ENCODE measurements at regions not wholly inside any gene's neighbourhood (a gene's known extent, or its start where the extent isn't known, plus 50 kb on each side); places are given as distances from the start of the nearest gene placed in this dataset.

DNA sequence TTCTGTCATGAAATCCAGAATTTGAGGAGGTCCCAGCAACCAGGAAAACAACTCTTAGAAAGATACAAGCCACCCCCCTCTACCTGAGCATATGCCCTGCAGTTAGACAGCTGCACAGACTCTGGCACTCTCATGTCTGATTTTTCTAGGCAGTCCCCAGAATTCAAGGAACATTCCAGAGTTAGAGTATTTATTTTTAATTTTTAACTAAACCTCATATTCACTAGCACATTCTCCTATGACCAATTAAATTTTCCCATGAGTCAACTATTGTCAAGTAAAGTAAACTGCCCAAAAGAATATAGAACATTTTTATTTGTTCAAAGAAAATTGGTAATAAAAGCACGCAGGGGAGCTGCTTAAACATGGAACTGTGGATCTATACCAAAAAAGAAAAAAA is 490.5 kb upstream of the SEMA6A start:
- in situ Hi-C loops (cut with HindIII; ENCODE audit: low sequenced_read_pairs) = no loop called here

DNA sequence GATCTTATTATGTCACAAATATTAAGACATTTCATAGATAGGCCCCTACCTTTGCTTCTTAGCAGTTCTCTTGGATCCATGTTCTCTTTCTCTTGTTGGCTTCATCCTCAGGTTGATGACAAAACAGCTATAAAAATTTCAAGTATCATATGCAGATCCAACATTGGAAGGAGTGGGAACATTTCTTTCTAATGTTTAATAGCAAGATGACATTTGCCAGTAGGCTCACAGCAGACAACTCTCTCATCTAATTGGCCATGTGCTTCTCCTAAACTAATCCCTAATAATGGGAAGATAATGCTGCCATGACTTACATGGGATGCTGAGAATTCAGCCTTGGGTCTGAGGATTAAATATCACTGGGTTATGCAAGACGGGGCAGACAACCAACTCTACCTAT is 485.5 kb upstream of the SEMA6A start:
- in situ Hi-C loops (cut with HindIII; ENCODE audit: low sequenced_read_pairs) = no loop called here

DNA sequence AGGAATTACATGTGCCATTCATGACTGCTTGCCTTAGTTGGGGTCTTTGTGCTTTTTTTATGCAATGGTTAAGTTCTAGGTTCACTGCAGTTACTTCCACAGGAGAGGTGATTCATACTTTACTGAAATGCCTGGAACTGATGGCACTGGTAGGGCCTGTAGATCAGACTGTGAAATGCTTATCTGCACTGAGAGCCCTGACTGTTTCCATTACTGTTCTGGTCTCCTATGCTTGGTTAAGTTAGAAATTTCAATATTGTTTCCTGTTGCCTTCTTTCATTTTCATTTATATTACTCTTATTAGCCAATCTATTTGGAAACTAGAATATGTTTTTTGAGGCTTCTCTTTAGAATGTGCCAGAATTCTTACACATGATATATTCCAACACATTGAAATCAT is 484.1 kb upstream of the SEMA6A start:
- in situ Hi-C loops (cut with HindIII; ENCODE audit: low sequenced_read_pairs) = no loop called here

DNA sequence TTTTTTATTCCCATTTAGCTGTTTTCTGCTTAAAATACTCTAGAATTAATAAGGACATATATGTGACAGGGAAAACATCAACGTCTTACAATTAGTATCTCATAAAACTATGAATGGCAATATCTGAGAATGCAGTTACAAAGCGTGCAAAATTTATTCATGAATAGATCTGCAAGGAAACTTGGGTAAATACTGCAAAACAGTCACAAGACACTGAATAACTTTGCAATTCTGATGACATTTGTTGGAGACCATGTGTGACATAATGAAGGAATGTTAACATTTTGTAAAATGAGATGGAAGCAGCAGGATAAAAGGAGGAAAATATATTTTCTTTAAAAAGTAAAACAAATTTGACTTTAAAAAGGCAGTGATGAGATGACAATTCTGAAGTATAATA is 480.9 kb upstream of the SEMA6A start:
- in situ Hi-C loops (cut with HindIII; ENCODE audit: low sequenced_read_pairs) = no loop called here

DNA sequence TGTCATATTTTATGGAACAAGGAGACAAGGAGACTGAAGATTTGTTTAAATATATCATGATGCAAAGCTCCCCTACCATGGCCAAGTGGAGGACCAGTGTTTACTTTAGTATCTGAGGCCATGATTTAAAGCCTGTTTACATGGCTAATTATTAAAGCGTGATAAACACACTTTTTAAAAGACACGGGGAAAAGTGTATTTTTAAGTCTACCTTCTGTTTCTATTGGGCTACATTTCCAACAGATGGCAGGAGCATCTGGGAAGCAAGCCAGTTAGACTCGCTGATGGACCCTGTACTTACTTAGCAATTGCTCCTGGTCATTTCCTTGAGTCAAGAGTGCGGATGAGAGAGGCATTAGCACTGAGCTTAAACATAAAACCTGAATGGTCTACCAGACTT is 480.3 kb upstream of the SEMA6A start:
- in situ Hi-C loops (cut with HindIII; ENCODE audit: low sequenced_read_pairs) = no loop called here

DNA sequence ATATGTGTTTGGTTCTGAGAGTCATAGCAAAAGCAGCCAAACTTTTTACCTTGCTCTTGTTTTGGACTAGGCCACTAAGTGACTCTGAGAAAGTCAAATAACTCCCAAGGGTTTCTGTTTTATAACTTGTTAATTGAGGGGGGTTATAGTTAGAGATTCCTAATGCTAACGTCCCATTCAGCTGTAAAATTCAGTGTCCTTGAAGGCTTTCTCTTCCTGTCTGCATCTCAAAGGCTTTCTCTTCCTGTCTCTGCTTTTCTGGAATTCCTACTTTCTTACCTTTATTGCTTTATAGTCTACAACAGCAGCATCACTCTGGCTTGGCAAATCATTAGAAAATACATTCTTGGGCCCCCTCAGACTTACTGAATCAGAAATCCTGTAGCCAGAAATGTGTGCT is 479.5 kb upstream of the SEMA6A start:
- in situ Hi-C loops (cut with HindIII; ENCODE audit: low sequenced_read_pairs) = no loop called here

DNA sequence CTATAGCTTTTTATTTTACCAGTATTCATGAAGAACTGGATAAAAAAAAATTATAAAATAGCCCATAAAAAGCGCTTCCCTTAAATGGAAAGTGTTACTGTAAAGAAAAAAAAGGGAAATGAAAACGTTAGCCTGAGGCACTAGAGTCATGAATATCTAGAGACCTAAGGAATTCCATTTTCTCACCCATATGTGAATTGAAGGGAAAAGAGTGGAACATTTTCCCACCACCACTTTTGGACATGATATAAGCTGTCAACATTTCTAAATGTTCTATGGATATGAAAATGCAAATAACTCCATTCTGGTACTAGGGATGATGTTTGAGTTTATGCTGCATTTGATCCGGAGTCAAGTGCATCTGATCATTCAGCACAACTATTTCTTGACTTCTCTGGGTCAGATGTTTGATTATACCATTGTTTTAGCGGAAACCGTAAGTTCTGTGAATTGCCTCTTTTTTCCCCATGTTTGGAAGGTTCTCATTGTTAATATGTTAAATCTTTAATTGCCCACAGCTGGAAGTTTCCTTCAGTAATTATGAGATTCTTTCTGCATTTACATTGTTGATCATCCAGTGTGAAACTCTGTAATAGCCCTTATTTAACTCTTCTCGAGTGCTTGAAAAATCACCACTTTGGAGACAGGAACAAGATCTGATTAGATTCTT is 467.4 kb upstream of the SEMA6A start:
- in situ Hi-C loops (cut with HindIII; ENCODE audit: low sequenced_read_pairs) = no loop called here

DNA sequence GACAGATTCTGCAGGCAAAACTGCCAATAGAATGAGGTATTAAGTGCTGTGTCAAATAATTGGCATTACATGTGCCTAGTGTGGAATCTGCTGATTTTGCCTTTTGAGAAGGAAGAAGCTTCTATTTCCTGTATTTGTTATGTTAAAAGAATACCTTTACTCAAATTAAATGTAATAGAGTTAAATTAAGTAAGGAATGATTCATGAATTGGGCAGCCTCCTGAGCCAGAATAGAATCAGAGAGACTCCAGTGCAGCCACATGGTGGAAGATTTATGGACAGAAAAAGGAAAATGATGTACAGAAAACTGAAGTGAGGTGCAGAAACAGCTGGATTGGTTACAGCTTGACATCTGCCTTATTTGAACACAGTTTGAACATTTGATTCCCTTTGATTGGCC is 464.4 kb upstream of the SEMA6A start:
- in situ Hi-C loops (cut with HindIII; ENCODE audit: low sequenced_read_pairs) = no loop called here

DNA sequence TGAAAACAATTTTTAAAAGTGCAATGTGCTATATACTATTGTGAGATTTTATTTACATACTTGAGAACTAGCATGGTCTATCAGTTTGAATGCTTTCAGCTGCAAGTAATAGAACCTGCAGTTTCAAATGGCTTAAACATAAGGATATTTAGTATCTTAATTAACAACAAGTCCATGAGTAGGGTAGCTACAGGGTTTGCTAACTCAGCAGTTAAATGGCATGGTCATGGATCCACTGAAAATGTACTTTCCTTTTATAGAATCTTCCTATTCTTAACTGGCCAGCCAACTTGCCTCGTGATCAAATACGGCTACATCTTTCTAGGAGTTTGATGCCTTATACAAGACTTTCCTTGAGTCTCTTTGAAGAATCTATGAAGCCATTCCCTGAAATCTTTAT is 452.8 kb upstream of the SEMA6A start:
- in situ Hi-C loops (cut with HindIII; ENCODE audit: low sequenced_read_pairs) = no loop called here

DNA sequence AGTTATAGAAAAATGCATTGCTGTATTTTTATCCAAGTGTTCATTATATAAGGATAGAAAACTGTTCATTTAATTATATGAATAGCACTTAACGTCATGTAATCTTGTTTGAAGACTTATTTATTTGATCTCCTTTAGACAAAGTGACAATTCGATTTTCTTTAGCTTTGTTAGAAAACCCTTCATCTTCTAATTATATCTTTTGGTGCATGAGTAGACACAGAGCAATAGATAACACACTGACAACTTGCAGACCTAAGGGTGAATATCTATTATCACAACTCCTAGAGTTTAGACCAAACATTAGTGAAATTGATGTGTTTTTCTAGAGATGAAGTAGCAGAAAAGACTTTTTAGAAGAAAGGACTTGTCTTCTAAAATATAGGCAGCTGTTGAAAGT is 446.4 kb upstream of the SEMA6A start:
- in situ Hi-C loops (cut with HindIII; ENCODE audit: low sequenced_read_pairs) = no loop called here

DNA sequence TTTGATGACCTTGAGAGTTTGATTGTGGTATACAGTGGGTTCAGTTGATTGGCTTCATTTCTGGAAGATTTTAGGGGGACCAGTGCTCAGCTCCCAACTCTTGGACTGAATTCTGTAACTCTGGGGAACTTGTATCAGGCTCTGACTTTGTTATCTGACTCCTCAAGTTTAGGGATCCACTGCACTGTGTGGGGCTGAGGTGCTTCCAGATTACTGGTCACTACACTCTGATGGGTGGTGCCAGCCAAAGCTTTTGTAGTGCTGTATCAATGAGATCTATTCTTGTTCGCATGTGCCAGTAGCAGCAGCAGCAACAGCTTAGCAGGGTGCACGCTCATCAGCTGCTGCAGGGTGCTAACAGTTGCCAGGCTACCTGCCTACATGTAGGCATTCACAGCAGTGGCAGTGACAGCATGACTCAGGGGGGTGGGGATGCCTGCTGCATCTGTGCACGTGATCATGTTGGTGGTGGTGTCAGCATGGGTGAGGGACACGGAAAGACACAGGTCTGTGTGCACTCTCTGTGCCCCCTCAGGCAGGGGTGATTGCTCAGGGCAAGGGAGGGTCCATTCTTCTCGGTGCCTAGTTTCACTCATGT is 438.8 kb upstream of the SEMA6A start:
- in situ Hi-C loops (cut with HindIII; ENCODE audit: low sequenced_read_pairs) = no loop called here

DNA sequence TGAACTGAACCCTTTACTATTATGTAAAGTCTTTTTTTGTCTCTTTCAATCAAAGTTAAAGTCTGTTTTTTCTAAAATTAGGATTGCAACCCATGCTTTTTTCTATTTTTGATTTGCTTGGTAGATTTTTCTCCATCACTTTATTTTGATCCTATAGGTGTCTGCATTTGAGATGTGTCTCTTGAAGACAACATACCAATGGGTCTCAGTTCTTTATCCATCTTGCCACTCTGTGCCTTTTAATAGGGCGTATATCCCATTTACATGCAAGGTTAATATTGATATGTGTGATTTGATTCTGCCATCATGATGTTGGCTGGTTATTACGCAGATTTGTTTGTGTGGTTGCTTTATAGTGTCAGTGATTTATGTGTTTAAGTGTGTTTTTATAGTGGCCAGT is 436.0 kb upstream of the SEMA6A start:
- in situ Hi-C loops (cut with HindIII; ENCODE audit: low sequenced_read_pairs) = no loop called here

DNA sequence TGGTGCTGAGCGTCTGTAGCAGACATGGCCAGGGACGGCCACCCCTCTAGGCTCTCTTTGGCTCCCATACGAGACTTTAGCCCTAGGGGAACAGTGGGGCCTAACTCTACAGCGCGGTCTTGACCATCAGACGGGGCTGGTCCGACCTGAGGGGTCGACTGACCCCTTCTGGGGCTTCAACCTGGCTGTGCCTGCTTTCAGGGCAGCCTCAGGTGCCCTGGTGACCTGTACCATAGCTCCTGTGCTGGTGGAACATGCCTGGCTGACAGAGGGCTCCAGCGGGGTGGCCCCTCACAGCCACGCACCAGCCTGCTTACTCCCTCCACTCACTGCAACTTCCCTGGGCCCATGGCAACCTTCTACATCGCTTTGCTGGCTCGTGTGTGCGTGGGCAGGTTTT is 423.4 kb upstream of the SEMA6A start:
- in situ Hi-C loops (cut with HindIII; ENCODE audit: low sequenced_read_pairs) = no loop called here

DNA sequence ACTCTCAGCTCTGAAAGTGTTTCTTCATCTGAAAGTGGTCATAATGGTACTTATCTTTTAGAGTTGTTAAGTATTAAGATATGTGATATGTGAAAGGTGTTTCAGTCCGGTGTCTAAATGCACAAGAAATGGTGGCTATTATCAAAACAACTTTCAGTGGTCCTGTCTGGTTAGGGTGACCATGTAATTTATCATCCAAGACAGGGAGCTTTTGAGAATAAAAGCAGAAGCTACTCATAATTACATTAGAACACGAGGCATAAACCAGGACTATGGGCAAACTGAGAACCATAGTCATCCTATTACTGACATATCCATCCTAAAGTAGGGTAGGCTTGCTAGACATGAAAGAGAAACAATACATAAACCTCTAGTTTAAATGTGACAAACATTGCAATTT is 418.1 kb upstream of the SEMA6A start:
- in situ Hi-C loops (cut with HindIII; ENCODE audit: low sequenced_read_pairs) = no loop called here

DNA sequence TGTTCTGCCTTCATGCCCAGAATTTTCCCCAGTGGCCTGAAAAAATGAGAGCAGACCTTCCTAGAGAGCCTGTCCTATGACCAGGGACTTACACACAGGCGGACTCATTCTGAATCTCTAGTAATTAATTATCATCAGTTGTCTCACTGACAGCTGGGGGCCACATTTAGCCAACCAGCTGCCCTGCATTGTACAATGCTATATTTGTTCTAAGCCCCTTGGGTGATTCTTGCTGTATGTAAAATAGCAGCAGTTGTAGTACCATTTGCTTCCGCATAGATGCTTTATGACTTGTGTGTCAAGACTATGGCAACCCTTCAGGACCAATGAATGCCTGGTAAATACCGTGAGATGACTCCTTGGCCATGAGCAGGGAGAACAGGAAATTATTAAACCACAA is 415.4 kb upstream of the SEMA6A start:
- in situ Hi-C loops (cut with HindIII; ENCODE audit: low sequenced_read_pairs) = no loop called here

DNA sequence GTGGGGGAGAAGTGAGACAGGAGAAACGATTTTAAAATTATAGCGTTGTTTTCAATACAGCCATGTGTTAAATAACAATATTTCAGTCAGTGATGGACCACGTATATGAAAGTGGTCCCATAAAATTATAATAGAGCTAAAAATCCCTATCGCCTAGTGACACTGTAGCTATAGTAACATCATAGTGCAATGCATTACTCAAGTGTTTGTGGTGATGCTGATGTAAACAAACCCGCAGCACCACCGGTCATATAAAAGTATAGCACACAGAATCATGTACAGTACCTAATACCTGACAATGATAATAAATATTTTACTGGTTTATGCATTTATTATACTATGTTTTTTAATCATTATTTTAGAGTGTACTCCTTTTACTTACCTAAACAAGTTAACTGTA is 407.4 kb upstream of the SEMA6A start:
- in situ Hi-C loops (cut with HindIII; ENCODE audit: low sequenced_read_pairs) = no loop called here

DNA sequence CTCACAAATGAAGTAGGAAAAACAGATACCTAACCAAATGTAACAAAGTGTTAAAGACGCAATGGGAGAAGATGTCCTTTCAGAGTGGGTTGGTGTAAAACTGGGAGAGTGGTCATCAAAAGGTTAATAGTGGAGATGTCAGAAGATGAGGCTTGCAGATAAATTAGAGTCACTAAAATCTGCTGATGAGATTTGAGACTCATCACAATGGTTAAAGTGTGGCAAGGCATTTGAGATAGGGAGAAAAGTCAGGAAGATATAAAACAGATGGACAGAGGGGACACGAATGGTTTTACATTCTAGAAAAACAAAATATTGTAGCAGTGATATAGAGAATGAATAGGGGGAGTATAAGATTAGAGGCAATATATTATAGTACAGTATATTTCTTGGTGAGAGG is 406.0 kb upstream of the SEMA6A start:
- in situ Hi-C loops (cut with HindIII; ENCODE audit: low sequenced_read_pairs) = no loop called here

DNA sequence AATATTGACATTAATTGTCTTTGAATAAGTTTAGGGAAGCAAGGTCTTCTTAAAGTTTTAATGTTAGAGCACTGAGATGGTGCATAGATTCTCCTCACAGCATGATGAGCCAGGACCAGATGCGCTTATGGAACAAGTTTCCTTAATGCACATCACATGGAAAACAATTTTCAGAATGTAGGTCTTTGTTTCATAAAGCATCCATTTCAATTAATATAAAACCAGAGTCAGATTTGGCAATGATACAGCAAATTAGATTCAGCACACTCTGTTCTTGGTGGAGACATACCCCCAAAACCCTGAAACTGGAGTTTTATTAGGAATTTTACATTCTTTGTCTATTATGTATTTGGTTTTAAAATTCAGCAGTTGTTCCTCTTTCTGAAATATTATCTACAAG is 402.1 kb upstream of the SEMA6A start:
- in situ Hi-C loops (cut with HindIII; ENCODE audit: low sequenced_read_pairs) = no loop called here

DNA sequence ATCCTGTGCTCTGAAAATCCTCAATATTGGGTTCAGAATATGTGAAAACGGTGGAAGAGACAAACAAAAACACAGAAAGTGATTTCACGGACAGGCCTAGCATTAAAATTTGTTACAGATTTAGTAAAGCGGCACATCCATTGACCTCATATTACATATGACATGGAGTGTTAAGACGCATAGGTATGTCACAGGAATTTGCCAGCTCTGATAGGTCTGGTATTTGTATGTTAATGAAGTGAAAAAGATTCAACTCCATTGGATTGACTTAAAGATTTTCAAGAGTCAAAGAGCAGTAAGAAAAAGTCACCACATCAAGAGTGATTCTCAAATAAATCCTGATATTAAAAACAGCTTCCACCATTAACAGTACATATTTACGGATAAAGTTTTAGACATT is 396.5 kb upstream of the SEMA6A start:
- in situ Hi-C loops (cut with HindIII; ENCODE audit: low sequenced_read_pairs) = no loop called here

DNA sequence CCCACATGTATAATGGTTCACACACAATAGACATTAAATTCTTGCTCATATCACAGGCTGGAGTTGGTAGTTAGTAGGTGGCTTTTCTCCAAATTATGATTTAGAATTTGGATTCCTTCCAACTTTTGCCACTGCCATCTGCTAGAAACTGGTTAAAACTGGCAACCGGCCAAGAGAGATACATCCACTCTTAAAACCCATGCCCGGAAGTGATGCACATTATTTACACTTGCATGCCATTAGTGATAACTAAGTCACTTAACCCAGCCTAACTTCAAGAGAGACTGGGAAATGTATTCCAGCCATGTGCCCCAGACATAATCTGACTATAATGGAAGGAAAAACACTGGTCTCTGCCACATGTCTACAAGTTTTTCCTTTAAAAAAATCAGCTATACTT is 395.7 kb upstream of the SEMA6A start:
- in situ Hi-C loops (cut with HindIII; ENCODE audit: low sequenced_read_pairs) = no loop called here

DNA sequence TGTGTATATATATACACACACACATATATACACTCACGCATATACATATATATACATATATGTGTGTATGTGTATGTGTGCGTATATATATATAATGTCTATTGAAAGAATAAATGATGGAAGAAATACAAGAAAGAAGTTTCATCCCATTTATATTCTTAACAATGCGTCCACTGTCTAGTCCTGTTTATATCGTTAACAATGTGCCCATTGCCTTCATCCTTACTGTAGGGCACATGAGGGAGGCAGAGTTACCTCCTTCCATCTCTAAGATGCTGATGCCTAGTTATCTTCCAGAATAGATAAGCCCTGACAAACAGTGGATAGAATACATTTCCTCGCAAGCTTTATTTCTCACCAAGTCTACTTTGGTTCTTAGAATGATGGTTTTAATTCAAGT is 389.8 kb upstream of the SEMA6A start:
- in situ Hi-C loops (cut with HindIII; ENCODE audit: low sequenced_read_pairs) = no loop called here

DNA sequence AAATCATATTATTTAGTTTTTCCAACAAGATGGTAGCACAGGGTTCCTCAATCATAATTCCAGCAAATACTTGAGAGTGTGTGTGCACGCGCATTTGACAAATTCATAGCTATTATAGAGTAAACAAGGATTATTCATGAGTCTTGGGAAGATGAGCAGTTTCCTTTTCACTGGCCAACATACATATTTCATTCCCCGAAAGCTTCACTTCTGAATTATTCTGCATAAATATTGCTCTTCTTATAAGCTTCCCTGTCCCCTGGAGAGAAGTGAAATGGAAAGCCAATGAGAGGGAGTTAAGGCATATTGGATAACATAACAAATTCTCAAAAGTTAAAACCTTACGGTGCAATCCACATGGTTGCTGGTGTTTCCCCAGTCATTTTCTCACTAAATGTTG is 386.4 kb upstream of the SEMA6A start:
- in situ Hi-C loops (cut with HindIII; ENCODE audit: low sequenced_read_pairs) = no loop called here

DNA sequence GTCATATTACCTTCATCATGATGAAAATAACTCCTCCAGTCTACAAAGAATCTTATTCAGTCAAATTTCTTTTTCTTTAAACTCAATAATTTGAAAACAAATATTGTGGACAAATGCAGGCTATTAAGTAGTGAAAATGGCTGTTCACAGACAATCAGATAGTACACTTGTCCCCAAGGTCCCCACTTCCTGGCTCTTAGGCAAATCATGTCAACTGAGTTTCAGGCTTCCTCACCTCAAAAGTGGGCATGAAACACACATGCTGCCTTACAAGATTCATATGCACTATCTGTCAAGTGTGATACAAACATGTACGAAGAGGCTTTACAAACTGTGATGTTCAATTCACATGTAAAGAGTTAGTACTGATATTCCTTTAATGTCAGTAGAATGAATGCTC is 385.2 kb upstream of the SEMA6A start:
- in situ Hi-C loops (cut with HindIII; ENCODE audit: low sequenced_read_pairs) = no loop called here

Data from endothelial cell of hepatic sinusoid (primary cell).